ENCODE measurements at regions not wholly inside any gene's neighbourhood (a gene's known extent, or its start where the extent isn't known, plus 50 kb on each side); places are given as distances from the start of the nearest gene placed in this dataset.

DNA sequence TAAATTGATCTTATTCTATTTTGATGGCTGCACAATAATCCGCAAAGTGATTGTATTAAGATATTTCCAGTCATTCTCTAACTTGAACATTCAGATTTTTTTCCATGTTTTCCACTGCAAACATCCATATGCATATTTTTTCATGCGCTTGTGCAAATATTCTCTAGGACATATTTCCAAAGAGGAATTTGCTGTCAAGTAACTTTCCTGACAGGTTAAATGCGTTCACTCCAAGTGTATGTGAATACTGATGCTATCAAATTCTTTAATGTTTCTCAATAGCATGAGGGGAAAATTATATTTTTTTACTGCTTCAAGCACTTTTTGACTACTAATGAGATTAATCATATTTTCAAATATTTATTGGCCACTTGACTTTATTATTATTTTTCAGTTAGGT lies 135.3 kb upstream of the LGR5 start:
- intact Hi-C loops (cut with micrococcal nuclease; ENCODE audit: unreplicated experiment): no loop called here
- CTCF ChIA-PET: no interaction called here
- Mint-ChIP-seq H3K4me1 (ENCODE audit: low read depth, unreplicated experiment) (peaks cover 21% of the 10 kb centered on the region), H3K9me3 (ENCODE audit: low read depth, unreplicated experiment) (no peaks in the 10 kb centered on the region), H3K4me3 (ENCODE audit: low read depth, unreplicated experiment) (no peak overlapping the region), H3K36me3 (ENCODE audit: insufficient read depth, unreplicated experiment) (peaks cover 3% of the 10 kb centered on the region), H3K27ac (ENCODE audit: unreplicated experiment) (no peak overlapping the region), H3K27me3 (ENCODE audit: unreplicated experiment) (no peaks in the 10 kb centered on the region)
- no TSS peak for BruUV-seq (replicated peaks)
- TF ChIP-seq, protein P1, sequence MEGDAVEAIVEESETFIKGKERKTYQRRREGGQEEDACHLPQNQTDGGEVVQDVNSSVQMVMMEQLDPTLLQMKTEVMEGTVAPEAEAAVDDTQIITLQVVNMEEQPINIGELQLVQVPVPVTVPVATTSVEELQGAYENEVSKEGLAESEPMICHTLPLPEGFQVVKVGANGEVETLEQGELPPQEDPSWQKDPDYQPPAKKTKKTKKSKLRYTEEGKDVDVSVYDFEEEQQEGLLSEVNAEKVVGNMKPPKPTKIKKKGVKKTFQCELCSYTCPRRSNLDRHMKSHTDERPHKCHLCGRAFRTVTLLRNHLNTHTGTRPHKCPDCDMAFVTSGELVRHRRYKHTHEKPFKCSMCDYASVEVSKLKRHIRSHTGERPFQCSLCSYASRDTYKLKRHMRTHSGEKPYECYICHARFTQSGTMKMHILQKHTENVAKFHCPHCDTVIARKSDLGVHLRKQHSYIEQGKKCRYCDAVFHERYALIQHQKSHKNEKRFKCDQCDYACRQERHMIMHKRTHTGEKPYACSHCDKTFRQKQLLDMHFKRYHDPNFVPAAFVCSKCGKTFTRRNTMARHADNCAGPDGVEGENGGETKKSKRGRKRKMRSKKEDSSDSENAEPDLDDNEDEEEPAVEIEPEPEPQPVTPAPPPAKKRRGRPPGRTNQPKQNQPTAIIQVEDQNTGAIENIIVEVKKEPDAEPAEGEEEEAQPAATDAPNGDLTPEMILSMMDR (IDR thresholded peaks at IDR 0.05; ENCODE audit: unreplicated experiment): no peak
- no peak for DNase-seq

DNA sequence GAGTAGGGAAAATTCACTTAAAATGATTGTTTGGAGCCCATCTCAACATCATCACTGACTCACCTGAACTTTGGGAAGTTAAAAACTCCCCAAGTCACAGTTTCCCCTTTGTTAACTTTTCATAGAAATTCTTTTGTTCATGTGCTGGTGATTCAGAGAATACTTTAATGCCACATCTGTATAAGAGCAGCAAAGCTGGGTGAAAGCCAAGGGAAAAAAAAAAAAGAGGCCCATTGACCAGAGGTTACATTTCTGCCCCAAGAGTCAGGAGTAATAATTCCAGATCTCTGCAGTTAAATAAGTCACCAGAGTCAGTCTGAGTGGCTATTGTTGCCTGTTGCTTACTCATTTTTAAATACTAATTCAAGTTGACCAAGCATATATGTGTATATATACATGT lies 136.4 kb upstream of the LGR5 start:
- TF ChIP-seq, protein P1 (IDR thresholded peaks at IDR 0.05; ENCODE audit: unreplicated experiment): no peak
- no peaks in the 10 kb centered on the region for H3K9me3 Mint-ChIP-seq (ENCODE audit: low read depth, unreplicated experiment)
- H3K4me1 Mint-ChIP-seq (ENCODE audit: low read depth, unreplicated experiment): peaks cover 25% of the 10 kb centered on the region
- intact Hi-C loops (cut with micrococcal nuclease; ENCODE audit: unreplicated experiment): no loop called here
- CTCF ChIA-PET: interaction anchor here (0.7 kb wide), 1 partner anchor 232 kb away, joined by 3 read pairs; no protein-coding TSS in a partner anchor
- peaks cover 4% of the 10 kb centered on the region for H3K36me3 Mint-ChIP-seq (ENCODE audit: insufficient read depth, unreplicated experiment)
- BruUV-seq (replicated peaks): no TSS peak
- H3K27ac Mint-ChIP-seq (ENCODE audit: unreplicated experiment): peak overlapping the region; percentile 32
- DNase-seq: no peak
- no peaks in the 10 kb centered on the region for H3K27me3 Mint-ChIP-seq (ENCODE audit: unreplicated experiment)
- no peak overlapping the region for H3K4me3 Mint-ChIP-seq (ENCODE audit: low read depth, unreplicated experiment)

DNA sequence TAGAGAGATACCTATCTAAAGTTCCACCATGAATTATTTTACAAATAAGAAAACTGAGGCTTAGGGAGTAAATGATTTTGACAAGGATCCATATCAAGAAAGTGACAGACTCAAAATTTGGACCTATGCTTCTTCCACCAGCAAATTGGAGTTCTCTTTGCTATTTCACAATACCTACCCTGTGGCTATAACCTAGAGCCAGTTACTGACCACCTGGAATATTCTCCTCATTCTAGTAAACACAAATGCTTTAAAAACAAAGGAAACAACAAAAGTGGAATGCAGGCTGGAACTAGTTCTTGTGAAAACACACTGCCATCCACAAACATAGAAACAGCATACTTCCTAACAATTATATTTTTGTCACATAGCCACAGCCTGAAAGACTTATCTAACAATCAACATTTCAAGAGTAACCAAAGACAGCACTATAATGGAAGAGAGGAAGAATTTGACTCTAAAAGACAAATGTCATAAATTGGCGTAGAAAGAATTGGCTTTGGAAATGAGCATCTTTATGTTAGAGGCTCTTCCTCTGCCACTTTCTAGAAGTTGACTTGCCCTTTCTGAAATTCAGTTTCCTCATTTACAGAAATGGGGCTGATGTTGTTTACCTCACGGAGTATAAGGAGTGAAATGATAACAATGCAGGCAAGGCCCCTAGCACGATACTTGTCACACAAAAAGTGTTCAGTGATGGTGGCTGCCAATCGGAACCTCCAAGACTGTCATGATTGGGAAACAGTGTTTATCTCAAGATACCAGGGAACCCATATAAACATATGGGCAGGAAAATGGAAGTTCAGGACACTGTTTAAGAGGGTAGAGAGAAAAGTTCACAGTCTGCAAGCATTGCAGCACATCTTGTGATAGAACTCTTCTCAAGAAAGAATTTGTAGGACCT lies 138.6 kb upstream of the LGR5 start:
- Mint-ChIP-seq H3K4me1 (ENCODE audit: low read depth, unreplicated experiment) (peaks cover 25% of the 10 kb centered on the region), H3K4me3 (ENCODE audit: low read depth, unreplicated experiment) (no peak overlapping the region), H3K9me3 (ENCODE audit: low read depth, unreplicated experiment) (no peaks in the 10 kb centered on the region), H3K36me3 (ENCODE audit: insufficient read depth, unreplicated experiment) (peaks cover 4% of the 10 kb centered on the region), H3K27me3 (ENCODE audit: unreplicated experiment) (no peaks in the 10 kb centered on the region), H3K27ac (ENCODE audit: unreplicated experiment) (no peak overlapping the region)
- TF ChIP-seq, protein P1 (IDR thresholded peaks at IDR 0.05; ENCODE audit: unreplicated experiment): no peak
- BruUV-seq (replicated peaks): no TSS peak
- no peak for DNase-seq
- CTCF ChIA-PET: no interaction called here
- intact Hi-C loops (cut with micrococcal nuclease; ENCODE audit: unreplicated experiment): no loop called here

DNA sequence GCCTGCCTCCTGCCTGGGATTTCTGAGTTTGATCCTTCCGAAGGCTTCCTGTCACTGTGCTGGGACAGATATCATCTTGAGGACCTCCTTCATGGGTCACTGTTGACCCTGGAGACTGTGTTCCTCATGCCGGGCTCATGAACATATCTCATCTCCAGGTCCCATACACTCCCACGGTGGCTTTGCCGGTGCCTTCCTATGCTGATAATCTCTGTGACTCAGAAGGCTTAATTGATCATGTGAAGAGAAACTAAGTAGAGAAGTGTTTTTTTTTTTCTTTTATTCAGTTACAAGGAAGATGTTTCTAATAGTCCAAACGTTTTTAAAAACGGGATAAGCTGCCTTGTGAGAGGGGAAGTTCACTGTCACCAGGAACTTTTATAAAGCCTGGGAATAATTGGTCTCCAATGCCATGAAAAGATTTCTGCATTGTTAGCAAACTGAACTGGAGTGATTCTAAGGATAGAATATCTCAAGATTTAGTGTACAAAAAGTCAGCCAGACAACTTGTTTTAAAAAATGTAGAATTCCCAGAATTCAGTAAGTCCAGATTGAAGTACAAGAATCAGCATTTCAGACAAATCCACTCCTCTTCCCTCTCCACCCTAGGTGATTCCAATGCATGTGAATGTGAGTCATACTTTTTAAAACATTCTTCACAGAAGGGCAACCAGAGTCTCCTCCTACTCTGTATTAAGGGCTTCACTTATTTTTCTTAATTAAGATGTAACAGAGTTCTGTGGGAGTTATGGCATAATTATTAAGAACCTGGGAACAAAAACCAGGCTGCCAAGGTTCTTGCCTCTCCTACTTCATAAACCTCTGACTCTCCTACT lies 139.8 kb upstream of the LGR5 start:
- Mint-ChIP-seq H3K36me3 (ENCODE audit: insufficient read depth, unreplicated experiment) (peaks cover 4% of the 10 kb centered on the region), H3K9me3 (ENCODE audit: low read depth, unreplicated experiment) (no peaks in the 10 kb centered on the region), H3K27ac (ENCODE audit: unreplicated experiment) (peak overlapping the region; percentile 79), H3K27me3 (ENCODE audit: unreplicated experiment) (no peaks in the 10 kb centered on the region), H3K4me1 (ENCODE audit: low read depth, unreplicated experiment) (peaks cover 25% of the 10 kb centered on the region), H3K4me3 (ENCODE audit: low read depth, unreplicated experiment) (no peak overlapping the region)
- CTCF ChIA-PET: interaction anchor here (0.6 kb wide), 1 partner anchor 279 kb away, joined by 3 read pairs; no protein-coding TSS in a partner anchor
- DNase-seq: no peak
- intact Hi-C loops (cut with micrococcal nuclease; ENCODE audit: unreplicated experiment): no loop called here
- BruUV-seq (replicated peaks): no TSS peak
- TF ChIP-seq, protein P1 (IDR thresholded peaks at IDR 0.05; ENCODE audit: unreplicated experiment): no peak

Data from Calu3 (cell line).